Neural progenitor cell (in vitro differentiated cells): ENCODE measurements at regions not wholly inside any gene's neighbourhood (a gene's known extent, or its start where the extent isn't known, plus 50 kb on each side); places are given as distances from the start of the nearest gene placed in this dataset.

Experiments
- EZH2phosphoT487 ChIP-seq: fragments of 200-600 bp; sonication (generic); IDR thresholded peaks from 2 replicates; pipeline ENCODE4 v1.6.1; 2017; ENCODE audit warnings: antibody characterized with exemption
- TF ChIP-seq, protein P1 (sequence below): fragments of 200-600 bp; sonication (generic); IDR thresholded peaks from 2 replicates; pipeline ENCODE4 v1.5.1; 2017; ENCODE audit warnings: antibody characterized with exemption, mild to moderate bottlenecking

- TF ChIP-seq, protein P1, sequence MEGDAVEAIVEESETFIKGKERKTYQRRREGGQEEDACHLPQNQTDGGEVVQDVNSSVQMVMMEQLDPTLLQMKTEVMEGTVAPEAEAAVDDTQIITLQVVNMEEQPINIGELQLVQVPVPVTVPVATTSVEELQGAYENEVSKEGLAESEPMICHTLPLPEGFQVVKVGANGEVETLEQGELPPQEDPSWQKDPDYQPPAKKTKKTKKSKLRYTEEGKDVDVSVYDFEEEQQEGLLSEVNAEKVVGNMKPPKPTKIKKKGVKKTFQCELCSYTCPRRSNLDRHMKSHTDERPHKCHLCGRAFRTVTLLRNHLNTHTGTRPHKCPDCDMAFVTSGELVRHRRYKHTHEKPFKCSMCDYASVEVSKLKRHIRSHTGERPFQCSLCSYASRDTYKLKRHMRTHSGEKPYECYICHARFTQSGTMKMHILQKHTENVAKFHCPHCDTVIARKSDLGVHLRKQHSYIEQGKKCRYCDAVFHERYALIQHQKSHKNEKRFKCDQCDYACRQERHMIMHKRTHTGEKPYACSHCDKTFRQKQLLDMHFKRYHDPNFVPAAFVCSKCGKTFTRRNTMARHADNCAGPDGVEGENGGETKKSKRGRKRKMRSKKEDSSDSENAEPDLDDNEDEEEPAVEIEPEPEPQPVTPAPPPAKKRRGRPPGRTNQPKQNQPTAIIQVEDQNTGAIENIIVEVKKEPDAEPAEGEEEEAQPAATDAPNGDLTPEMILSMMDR, result no peak
- no peak for TF ChIP-seq EZH2phosphoT487
These were observed 84.3 kb upstream of the SLC4A4 start for GRCh38 chr4:71254451-71255012.
